ENCODE measurements at regions not wholly inside any gene's neighbourhood (a gene's known extent, or its start where the extent isn't known, plus 50 kb on each side); places are given as distances from the start of the nearest gene placed in this dataset.

- H3K4me3 ChIP-seq (ENCODE audit: low read length in 3 of 3), result no peak overlapping the region
- no peak overlapping the region for H3K27ac ChIP-seq (ENCODE audit: low read depth in 2 of 2, low read length in 2 of 2)
- no peak for FAIRE-seq
- H3K36me3 ChIP-seq (ENCODE audit: control insufficient read depth in 2 of 3, insufficient read depth in 3 of 3, low read length in 3 of 3), result no peaks in the 10 kb centered on the region
- H3K27me3 ChIP-seq (ENCODE audit: control insufficient read depth, insufficient read depth, low read length), result no peaks in the 10 kb centered on the region
- intact Hi-C loops (cut with DNase I), result no loop called here
- TF ChIP-seq CTCF (IDR thresholded peaks at IDR 0.05; ENCODE audit: borderline replicate concordance, extremely low read depth, insufficient read depth), result no peak
- no peaks in the 10 kb centered on the region for H3K9me3 ChIP-seq (ENCODE audit: control insufficient read depth in 2 of 3, insufficient read depth in 1 of 3, low read length in 3 of 3)
- peaks cover 0 to 7% (median 5%) of the 10 kb centered on the region in 3 donors for H3K4me1 ChIP-seq (ENCODE audit: control insufficient read depth in 2 of 3, insufficient read depth in 2 of 3, low read depth in 1 of 3, low read length in 3 of 3)
- no peak overlapping the region for H3K9ac ChIP-seq (ENCODE audit: low read length in 3 of 3)
- no peak for DNase-seq
Measured at GRCh38 chr9:110087605-110088004, 120.4 kb downstream of the C9orf152 start.

GRCh38 chr9:110088099-110088498 is 119.9 kb downstream of the C9orf152 start:
- Histone ChIP-seq H3K4me3 (ENCODE audit: low read length in 3 of 3) (no peak overlapping the region), H3K27me3 (ENCODE audit: control insufficient read depth, insufficient read depth, low read length) (no peaks in the 10 kb centered on the region), H3K36me3 (ENCODE audit: control insufficient read depth in 2 of 3, insufficient read depth in 3 of 3, low read length in 3 of 3) (no peaks in the 10 kb centered on the region), H3K9ac (ENCODE audit: low read length in 3 of 3) (no peak overlapping the region), H3K27ac (ENCODE audit: low read depth in 2 of 2, low read length in 2 of 2) (no peak overlapping the region), H3K4me1 (ENCODE audit: control insufficient read depth in 2 of 3, insufficient read depth in 2 of 3, low read depth in 1 of 3, low read length in 3 of 3) (peaks cover 0 to 7% (median 5%) of the 10 kb centered on the region in 3 donors), H3K9me3 (ENCODE audit: control insufficient read depth in 2 of 3, insufficient read depth in 1 of 3, low read length in 3 of 3) (no peaks in the 10 kb centered on the region)
- intact Hi-C loops (cut with DNase I), result no loop called here
- DNase-seq (no peak), FAIRE-seq (no peak)
- no peak for TF ChIP-seq CTCF (IDR thresholded peaks at IDR 0.05; ENCODE audit: borderline replicate concordance, extremely low read depth, insufficient read depth)

- intact Hi-C loops (cut with DNase I), result no loop called here
- Histone ChIP-seq H3K27me3 (ENCODE audit: control insufficient read depth, insufficient read depth, low read length) (no peaks in the 10 kb centered on the region), H3K27ac (ENCODE audit: low read depth in 2 of 2, low read length in 2 of 2) (peak overlapping the region; percentile 33 to 66), H3K4me3 (ENCODE audit: low read length in 3 of 3) (peak overlapping the region in 2 of 3 donors; percentile 39 to 40), H3K9me3 (ENCODE audit: control insufficient read depth in 2 of 3, insufficient read depth in 1 of 3, low read length in 3 of 3) (no peaks in the 10 kb centered on the region), H3K36me3 (ENCODE audit: control insufficient read depth in 2 of 3, insufficient read depth in 3 of 3, low read length in 3 of 3) (no peaks in the 10 kb centered on the region), H3K4me1 (ENCODE audit: control insufficient read depth in 2 of 3, insufficient read depth in 2 of 3, low read depth in 1 of 3, low read length in 3 of 3) (peaks cover 0 to 7% (median 5%) of the 10 kb centered on the region in 3 donors), H3K9ac (ENCODE audit: low read length in 3 of 3) (peak overlapping the region in 1 of 3 donors; percentile 41)
- FAIRE-seq (no peak), DNase-seq (no peak)
- no peak for TF ChIP-seq CTCF (IDR thresholded peaks at IDR 0.05; ENCODE audit: borderline replicate concordance, extremely low read depth, insufficient read depth)
Measured at GRCh38 chr9:110089681-110090370, 118.1 kb downstream of the C9orf152 start.

Measured in kidney (tissue), 13 donors.